Right ventricle myocardium inferior (tissue), 1 donor: ENCODE measurements at regions not wholly inside any gene's neighbourhood (a gene's known extent, or its start where the extent isn't known, plus 50 kb on each side); places are given as distances from the start of the nearest gene placed in this dataset.
"Not testable (repeated sequence)": the region's sequence is repeated elsewhere in the genome, so short reads cannot be mapped to it uniquely, and the experiment has no call there.

ENCODE experiments used
- ATAC-seq: fragments of 200-7000 bp; cut with Tn5 transposase; one replicate; pipeline ENCODE4 v1.9.1; 2020; ENCODE audit warnings: mild to moderate bottlenecking, moderate library complexity
- DNase-seq: peaks from one replicate; pipeline ENCODE4 v3.0.0; 2021; ENCODE audit errors: missing footprints
- intact Hi-C: fragments of 100-400 bp; cut with DNase I; formaldehyde crosslinking; loops from one replicate; pipeline ENCODE4 v1.11.0; 2022
- donor health status: DM: no; HTN: yes; CAD: no; lungs with severe emphysema.

- DNase-seq (no peak), ATAC-seq (no peak)
- intact Hi-C loops: no loop called here
Measured at GRCh38 chr6:55047451-55048044, 126.8 kb upstream of the HCRTR2 start.

GRCh38 chr6:55049866-55050265, 124.4 kb upstream of the HCRTR2 start:
- intact Hi-C loops: no loop called here
- ATAC-seq (no peak), DNase-seq (no peak)

DNA sequence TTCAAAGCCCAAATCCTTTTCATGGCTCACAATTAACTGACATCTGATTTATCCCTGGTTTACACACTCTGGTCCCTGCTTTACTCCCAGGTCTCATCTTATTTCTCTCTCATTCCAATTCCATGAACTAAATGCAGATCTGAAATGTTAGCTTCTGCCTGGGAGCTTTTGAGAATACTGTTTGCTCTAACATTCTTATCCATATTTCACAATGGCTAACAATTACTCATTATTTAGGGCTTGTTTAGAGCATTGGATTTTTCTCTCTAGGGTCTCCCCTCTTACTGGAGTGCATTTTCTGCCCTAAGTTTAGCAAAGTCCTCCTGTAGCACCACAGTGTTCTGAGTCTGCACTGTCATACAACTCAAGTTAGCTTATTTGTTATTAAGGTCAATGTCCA, 121.5 kb upstream of the HCRTR2 start:
- ATAC-seq (no peak), DNase-seq (no peak)
- intact Hi-C loops: no loop called here

GRCh38 chr6:55058682-55059081, 115.6 kb upstream of the HCRTR2 start:
- ATAC-seq: no peak
- intact Hi-C loops: no loop called here
- no peak for DNase-seq

- ATAC-seq (no peak), DNase-seq (no peak)
- intact Hi-C loops: loop anchor here (5.0 to 10.0 kb wide), 3 partner anchors 53 to 348 kb away; no protein-coding TSS in a partner anchor
Measured at GRCh38 chr6:55064711-55065420, 109.4 kb upstream of the HCRTR2 start.

- intact Hi-C loops: loop anchor here (5.0 to 10.0 kb wide), 3 partner anchors 57 to 352 kb away; no protein-coding TSS in a partner anchor
- no peak for DNase-seq
Measured at GRCh38 chr6:55069132-55069781, 105.1 kb upstream of the HCRTR2 start.

DNA sequence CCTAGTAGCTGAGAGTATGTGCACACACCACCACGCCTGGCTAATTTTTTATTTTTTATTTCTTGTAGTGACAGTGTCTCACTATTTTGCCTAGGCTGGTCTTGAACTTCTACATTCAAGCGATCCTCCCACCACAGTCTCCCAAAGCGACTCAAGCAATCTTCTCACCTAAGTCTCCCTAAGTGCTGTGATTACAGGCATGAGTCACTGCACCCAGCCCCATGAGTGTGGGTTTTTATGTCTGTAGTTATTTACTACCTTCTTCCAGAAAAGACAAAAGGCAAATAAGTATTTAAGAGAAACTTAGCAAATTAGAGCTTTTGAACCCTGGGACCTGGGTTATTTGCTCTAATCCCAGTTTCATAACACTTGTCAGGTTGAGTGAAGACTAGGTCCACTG, 92.3 kb upstream of the HCRTR2 start:
- intact Hi-C loops: no loop called here
- DNase-seq (no peak), ATAC-seq (no peak)

More at GRCh38 chr6:55069132-55069781, 105.1 kb upstream of the HCRTR2 start:
- ATAC-seq: no peak

DNA sequence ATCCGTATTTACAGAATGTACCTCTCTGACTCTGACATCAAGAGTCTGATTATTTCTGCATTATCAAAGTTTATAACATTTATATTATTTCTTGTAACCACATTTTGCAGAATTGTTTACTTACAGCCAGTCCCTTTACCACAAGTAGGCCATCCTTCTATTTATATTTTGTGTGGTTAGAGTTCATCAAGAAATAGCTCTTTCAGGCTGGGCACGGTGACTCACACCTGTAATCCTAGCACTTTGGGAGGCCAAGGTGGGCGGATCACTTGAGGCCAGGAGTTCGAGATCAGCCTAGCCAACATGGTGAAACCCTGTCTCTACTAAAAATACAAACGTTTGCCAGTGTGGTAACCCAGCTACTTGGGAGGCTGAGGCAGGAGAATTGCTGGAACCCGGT, 86.3 kb upstream of the HCRTR2 start:
- intact Hi-C loops, DNase-seq, ATAC-seq: not testable (repeated sequence)

DNA sequence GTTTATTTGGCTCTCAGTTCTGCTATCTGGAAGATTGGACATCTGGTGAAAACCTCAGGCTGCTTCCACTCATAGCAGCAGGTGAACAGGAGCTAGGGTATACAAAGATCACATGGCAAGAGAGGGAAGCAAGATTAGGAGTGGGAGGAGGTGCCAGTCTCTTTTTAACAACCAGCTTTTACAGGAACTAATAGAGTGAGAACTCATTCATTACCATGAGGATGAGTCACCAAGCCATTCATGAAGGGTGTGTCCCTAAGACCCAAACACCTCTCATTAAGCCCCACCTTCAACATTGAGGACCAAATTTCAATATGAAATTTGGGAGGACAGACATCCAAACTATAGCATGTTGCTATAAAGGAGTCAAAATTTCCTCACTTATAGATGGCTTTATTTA, 85.4 kb upstream of the HCRTR2 start:
- intact Hi-C loops: no loop called here

GRCh38 chr6:55089325-55089724, 85.0 kb upstream of the HCRTR2 start:
- intact Hi-C loops: no loop called here
- DNase-seq: no peak
- ATAC-seq: no peak

More for the DNA sequence above, 85.4 kb upstream of the HCRTR2 start:
- DNase-seq: no peak
- ATAC-seq: no peak

GRCh38 chr6:55100686-55101085, 73.6 kb upstream of the HCRTR2 start:
- intact Hi-C loops: no loop called here
- DNase-seq (no peak), ATAC-seq (no peak)

DNA sequence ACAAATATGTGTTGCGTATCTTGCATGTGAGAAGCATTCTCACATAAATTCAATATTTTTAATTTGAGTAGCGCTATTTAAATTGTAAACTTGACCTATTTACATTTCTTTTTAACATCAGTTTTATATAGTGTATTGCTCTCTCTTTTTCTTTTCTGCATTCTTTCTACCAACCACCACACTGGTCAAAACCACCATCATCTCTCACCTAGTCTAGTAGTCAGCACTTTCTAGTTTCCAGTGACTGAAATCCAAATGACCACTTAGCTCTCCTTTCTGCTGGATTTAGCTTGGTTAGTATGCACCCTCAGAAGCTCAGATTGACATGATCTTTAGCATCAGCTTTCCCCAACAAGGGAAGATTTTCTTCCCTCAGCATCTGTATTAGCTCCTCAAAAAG, 73.2 kb upstream of the HCRTR2 start:
- DNase-seq (no peak), ATAC-seq (no peak)
- intact Hi-C loops: no loop called here

DNA sequence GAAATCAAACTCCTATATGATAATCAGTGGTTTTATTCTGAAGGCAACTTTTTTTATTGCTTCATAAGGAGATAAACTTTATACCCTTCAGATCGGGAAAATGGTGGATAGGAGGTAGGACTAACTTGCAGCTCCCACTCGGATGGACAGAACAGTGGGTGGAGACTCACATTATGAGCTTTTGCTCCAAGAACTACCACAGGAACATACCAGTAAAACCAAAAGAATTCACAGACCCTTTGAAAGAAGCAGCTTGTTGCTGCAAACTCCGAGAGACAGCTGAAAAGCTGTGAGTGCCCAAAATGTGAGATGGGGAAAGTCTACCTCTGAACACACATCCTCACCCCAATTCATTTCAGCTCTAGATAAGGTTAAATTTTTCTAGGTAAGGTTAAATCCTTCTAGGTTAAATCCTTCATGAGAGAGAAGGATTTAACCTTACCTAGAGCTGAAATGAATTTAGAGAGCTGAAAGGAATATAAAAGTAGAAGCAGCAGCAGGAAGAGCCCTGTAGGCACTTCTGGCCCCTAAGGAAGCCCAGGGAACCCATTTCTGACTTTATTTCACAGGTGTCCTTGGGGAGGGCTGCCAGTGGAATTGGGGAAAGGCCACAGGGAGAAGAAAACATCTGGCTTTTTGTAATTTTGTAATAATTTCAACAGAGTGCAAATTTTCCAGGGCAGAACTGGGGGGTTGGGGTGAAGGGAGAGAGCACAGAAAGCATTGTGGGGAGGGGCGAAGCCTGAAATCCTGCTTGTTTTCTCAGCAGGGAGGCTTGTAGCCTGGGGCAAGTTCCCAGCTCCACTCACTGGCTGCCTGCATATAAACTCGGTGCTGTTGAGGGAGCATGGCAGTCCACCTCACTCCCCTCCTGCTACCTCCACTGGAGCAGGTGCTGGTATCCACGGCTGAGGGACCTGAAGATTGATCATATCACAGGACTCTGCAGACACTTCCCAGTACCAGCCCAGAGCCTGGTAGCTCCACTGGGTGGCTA, 65.9 kb upstream of the HCRTR2 start:
- ATAC-seq (no peak), DNase-seq (no peak)
- intact Hi-C loops: no loop called here

DNA sequence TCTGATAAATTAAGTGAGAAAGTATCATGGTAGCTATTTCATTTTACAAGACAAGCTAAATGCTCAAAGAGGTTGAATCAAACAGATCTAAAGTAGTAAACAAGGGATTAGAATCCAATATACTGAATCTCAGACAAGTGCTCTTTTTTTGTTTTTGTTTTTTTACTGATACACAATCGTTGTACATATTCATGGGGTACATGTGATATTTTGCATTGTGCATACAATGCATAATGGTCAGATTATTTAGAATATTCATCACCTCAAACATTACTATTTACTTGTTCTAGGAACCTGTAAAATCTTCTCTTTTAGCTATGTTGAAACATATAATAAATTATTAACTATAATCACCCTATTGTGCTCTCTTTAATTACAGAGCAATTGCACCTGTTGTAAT, 57.0 kb upstream of the HCRTR2 start:
- DNase-seq (no peak), ATAC-seq (no peak)
- intact Hi-C loops: no loop called here

DNA sequence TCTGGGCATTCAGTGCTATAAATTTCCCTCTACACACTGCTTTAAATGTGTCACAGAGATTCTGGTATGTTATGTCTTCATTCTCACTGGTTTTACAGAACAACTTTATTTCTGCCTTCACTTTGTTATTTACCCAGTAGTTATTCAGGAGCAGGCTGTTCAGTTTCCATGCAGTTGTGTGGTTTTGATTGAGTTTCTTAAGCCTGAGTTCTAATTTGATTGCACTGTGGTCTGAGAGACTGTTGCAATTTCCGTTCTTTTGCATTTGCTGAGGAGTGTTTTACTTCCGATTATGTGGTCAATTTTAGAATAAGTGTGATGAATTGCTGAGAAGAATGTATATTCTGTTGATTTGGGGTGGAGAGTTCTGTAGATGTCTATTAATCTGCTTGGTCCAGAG, 50.1 kb upstream of the HCRTR2 start:
- intact Hi-C loops, DNase-seq, ATAC-seq: not testable (repeated sequence)
